ENCODE measurements at regions not wholly inside any gene's neighbourhood (a gene's known extent, or its start where the extent isn't known, plus 50 kb on each side); places are given as distances from the start of the nearest gene placed in this dataset.
"Not testable (repeated sequence)": the region's sequence is repeated elsewhere in the genome, so short reads cannot be mapped to it uniquely, and the experiment has no call there.

GRCh38 chr7:113270790-113271189 lies 152.4 kb upstream of the SMIM30 start:
- no peak for TF ChIP-seq CTCF (IDR thresholded peaks at IDR 0.05; ENCODE audit: insufficient read depth, low read length, severe bottlenecking)
- FAIRE-seq: no peak
- DNase-seq (ENCODE audit: low read depth): no peak
- no peaks in the 10 kb centered on the region for H3K27me3 ChIP-seq (ENCODE audit: control insufficient read depth, insufficient read depth, low read length)
- no peaks in the 10 kb centered on the region for H3K36me3 ChIP-seq (ENCODE audit: control insufficient read depth, insufficient read depth, low read length)
- H3K4me3 ChIP-seq (ENCODE audit: low read depth, low read length): no peak overlapping the region

DNA sequence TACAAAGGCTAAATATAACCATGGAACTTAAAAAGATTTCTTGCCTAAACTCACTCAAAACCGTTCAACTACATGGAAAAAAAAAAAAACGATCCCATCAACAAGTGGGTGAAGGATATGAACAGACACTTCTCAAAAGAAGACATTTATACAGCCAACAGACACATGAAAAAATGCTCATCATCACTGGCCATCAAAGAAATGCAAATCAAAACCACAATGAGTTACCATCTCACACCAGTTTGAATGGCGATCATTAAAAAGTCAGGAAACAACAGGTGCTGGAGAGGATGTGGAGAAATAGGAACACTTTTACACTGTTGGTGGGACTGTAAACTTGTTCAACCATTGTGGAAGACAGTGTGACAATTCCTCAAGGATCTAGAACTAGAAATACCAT lies 151.2 kb upstream of the SMIM30 start:
- not testable (repeated sequence) for H3K4me3 ChIP-seq (ENCODE audit: low read depth, low read length); H3K27me3 ChIP-seq (ENCODE audit: control insufficient read depth, insufficient read depth, low read length); FAIRE-seq; H3K36me3 ChIP-seq (ENCODE audit: control insufficient read depth, insufficient read depth, low read length); DNase-seq (ENCODE audit: low read depth)

GRCh38 chr7:113268757-113269156 lies 150.4 kb upstream of the SMIM30 start:
- no peak for TF ChIP-seq CTCF (IDR thresholded peaks at IDR 0.05; ENCODE audit: insufficient read depth, low read length, severe bottlenecking)
- Histone ChIP-seq H3K27me3 (ENCODE audit: control insufficient read depth, insufficient read depth, low read length) (no peaks in the 10 kb centered on the region), H3K4me3 (ENCODE audit: low read depth, low read length) (no peak overlapping the region), H3K36me3 (ENCODE audit: control insufficient read depth, insufficient read depth, low read length) (no peaks in the 10 kb centered on the region)
- FAIRE-seq: no peak
- DNase-seq (ENCODE audit: low read depth): no peak

- TF ChIP-seq CTCF (IDR thresholded peaks at IDR 0.05; ENCODE audit: insufficient read depth, low read length, severe bottlenecking): no peak
- FAIRE-seq (no peak), DNase-seq (ENCODE audit: low read depth) (no peak)
- H3K4me3 ChIP-seq (ENCODE audit: low read depth, low read length): no peak overlapping the region
- H3K27me3 ChIP-seq (ENCODE audit: control insufficient read depth, insufficient read depth, low read length): no peaks in the 10 kb centered on the region
- H3K36me3 ChIP-seq (ENCODE audit: control insufficient read depth, insufficient read depth, low read length): no peaks in the 10 kb centered on the region
Observed at GRCh38 chr7:113267885-113268284, 149.5 kb upstream of the SMIM30 start.

- TF ChIP-seq CTCF (IDR thresholded peaks at IDR 0.05; ENCODE audit: insufficient read depth, low read length, severe bottlenecking): no peak
- H3K4me3 ChIP-seq (ENCODE audit: low read depth, low read length): no peak overlapping the region
- H3K36me3 ChIP-seq (ENCODE audit: control insufficient read depth, insufficient read depth, low read length): no peaks in the 10 kb centered on the region
- FAIRE-seq (no peak), DNase-seq (ENCODE audit: low read depth) (no peak)
- H3K27me3 ChIP-seq (ENCODE audit: control insufficient read depth, insufficient read depth, low read length): no peaks in the 10 kb centered on the region
Observed at GRCh38 chr7:113267271-113267670, 148.9 kb upstream of the SMIM30 start.

DNA sequence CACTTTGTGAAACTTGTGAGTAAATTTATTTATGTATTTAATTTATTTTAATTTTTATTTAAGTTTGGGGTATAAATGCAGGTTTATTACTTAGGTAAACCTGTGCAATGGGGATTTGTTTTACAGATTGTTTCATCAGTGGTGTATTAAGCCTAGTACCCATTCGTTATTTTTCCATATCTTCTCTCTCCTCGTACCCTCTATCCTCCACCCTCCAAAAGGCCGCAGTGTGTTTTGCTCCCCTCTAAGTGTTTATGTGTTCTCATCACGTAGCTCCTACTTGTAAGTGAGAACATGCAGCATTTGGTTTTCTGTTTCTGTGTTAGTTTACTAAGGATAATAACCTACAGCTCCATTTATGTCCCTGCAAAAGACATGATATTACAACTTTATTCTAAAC lies 145.4 kb upstream of the SMIM30 start:
- Histone ChIP-seq H3K4me3 (ENCODE audit: low read depth, low read length) (no peak overlapping the region), H3K36me3 (ENCODE audit: control insufficient read depth, insufficient read depth, low read length) (no peaks in the 10 kb centered on the region), H3K27me3 (ENCODE audit: control insufficient read depth, insufficient read depth, low read length) (no peaks in the 10 kb centered on the region)
- no peak for FAIRE-seq
- DNase-seq (ENCODE audit: low read depth): no peak
- TF ChIP-seq CTCF (IDR thresholded peaks at IDR 0.05; ENCODE audit: insufficient read depth, low read length, severe bottlenecking): no peak

GRCh38 chr7:113263215-113263742 lies 144.9 kb upstream of the SMIM30 start:
- not testable (repeated sequence) for FAIRE-seq; H3K4me3 ChIP-seq (ENCODE audit: low read depth, low read length)

More at GRCh38 chr7:113263215-113263742, 144.9 kb upstream of the SMIM30 start:
- DNase-seq (ENCODE audit: low read depth); H3K27me3 ChIP-seq (ENCODE audit: control insufficient read depth, insufficient read depth, low read length); H3K36me3 ChIP-seq (ENCODE audit: control insufficient read depth, insufficient read depth, low read length): not testable (repeated sequence)
